Heart right ventricle (tissue), 16 donors: ENCODE measurements at regions not wholly inside any gene's neighbourhood (a gene's known extent, or its start where the extent isn't known, plus 50 kb on each side); places are given as distances from the start of the nearest gene placed in this dataset.
"Not testable (repeated sequence)": the region's sequence is repeated elsewhere in the genome, so short reads cannot be mapped to it uniquely, and the experiment has no call there.

Experiments used
- ATAC-seq, 8 donors: fragments of 200-7000 bp; cut with Tn5 transposase; one replicate each; pipeline ENCODE4 v1.9.1; 2020; ENCODE audit warnings: mild to moderate bottlenecking in 8 of 8, moderate library complexity in 8 of 8, moderate number of reproducible peaks in 1 of 8
- DNase-seq, 2 donors: peaks; one replicate each; pipeline ENCODE4 v3.0.0-alpha.2; 2020
- H3K27ac ChIP-seq, 10 donors: fragments of 200-600 bp; sonication (generic) in 2 of 10; one replicate each; pipeline versions ENCODE4 v1.5.0 to v1.8.0; 2020 to 2022; ENCODE audit warnings: mild to moderate bottlenecking in 3 of 10
- H3K27me3 ChIP-seq, 7 donors: fragments of 200-600 bp; one replicate each; pipeline ENCODE4 v1.8.0; 2021 to 2022; ENCODE audit warnings: mild to moderate bottlenecking in 2 of 7
- H3K36me3 ChIP-seq, 9 donors: fragments of 200-600 bp; sonication (generic) in 1 of 9; one replicate each; pipeline versions ENCODE4 v1.5.0 to v1.8.0; 2020 to 2022; ENCODE audit warnings: mild to moderate bottlenecking in 2 of 9
- H3K4me1 ChIP-seq, 9 donors: fragments of 200-600 bp; sonication (generic) in 1 of 9; one replicate each; pipeline versions ENCODE4 v1.5.0 to v1.8.0; 2020 to 2022; ENCODE audit warnings: mild to moderate bottlenecking in 4 of 9
- H3K4me3 ChIP-seq, 10 donors: fragments of 200-600 bp; sonication (generic) in 2 of 10; one replicate each; pipeline versions ENCODE4 v1.5.0 to v1.8.0; 2020 to 2022; ENCODE audit warnings: mild to moderate bottlenecking in 7 of 10, moderate library complexity in 2 of 10
- H3K9me3 ChIP-seq, 11 donors: fragments of 200-600 bp in 10 of 11; sonication (generic) in 2 of 11; one replicate each; pipeline versions ENCODE4 v1.5.0 to v1.8.0; 2013 to 2022; ENCODE audit warnings: mild to moderate bottlenecking in 2 of 11, control low read depth in 1 of 11, moderate library complexity in 1 of 11
- WGBS, 2 donors: extraction: QIAGEN DNeasy Blood & Tissue Kit; methylation state at CpG; one replicate each; pipeline ENCODE4 v1.1.7; 2013; ENCODE audit warnings: inconsistent platforms in 1 of 2; 5-methylcytosine and 5-hydroxymethylcytosine counted together
- intact Hi-C, 10 donors: fragments of 100-400 bp; cut with DNase I; formaldehyde crosslinking; loops; one replicate each; pipeline versions ENCODE4 v1.11.1 to v1.14.2; 2022
- TF ChIP-seq, protein P1 (sequence below), 9 donors: fragments of 200-600 bp; sonication (generic) in 2 of 9; IDR thresholded peaks; one replicate each; pipeline versions ENCODE4 v1.5.0 to v1.8.0; 2021 to 2022; ENCODE audit warnings: antibody characterized with exemption in 9 of 9, mild to moderate bottlenecking in 5 of 9, moderate library complexity in 1 of 9
- donor health status: Arrhythmogenic right ventricular cardiomyopathy.
- donor health status: ischemic (EF 13 %, LVEDD 7.1; RV severe dilation, severe dysfunction).
- donor health status: healthy with polysubstance abuse.
- donor health status: DM: no; HTN: yes; CAD: no.
- donor health status: DM: no; HTN: no; CAD: no.
- donor health status: ischemic (EF 25% LVEDD 6.9; RV normal size, moderate dysfunction).
- donor health status: ischemic (EF 25% LVEDD 5.7; RV mildly dilated, moderate dysfunction).
- donor health status: healthy.
- donor health status: DM: yes; HTN: yes; CAD: no.
- donor health status: Ischemic cardiomyopathy.
- donor health status: ischemic (EF 35%, LVEDD 5.7; RV mildly dilated, moderate dysfunction).
- donor health status: nonischemic (EF 11% LVEDD 7.7; RV severe dilation, severe dysfunction).
- donor health status: DM: yes; HTN: yes; CAD: no.
- donor health status: PGD.
- donor health status: ischemic (EF 29% LVEDD 5.4; RV normal size, mild dysfunction).
- donor health status: nonischemic (EF 23%, LVEDD 6.1; RV moderate dilation, normal function).

DNA sequence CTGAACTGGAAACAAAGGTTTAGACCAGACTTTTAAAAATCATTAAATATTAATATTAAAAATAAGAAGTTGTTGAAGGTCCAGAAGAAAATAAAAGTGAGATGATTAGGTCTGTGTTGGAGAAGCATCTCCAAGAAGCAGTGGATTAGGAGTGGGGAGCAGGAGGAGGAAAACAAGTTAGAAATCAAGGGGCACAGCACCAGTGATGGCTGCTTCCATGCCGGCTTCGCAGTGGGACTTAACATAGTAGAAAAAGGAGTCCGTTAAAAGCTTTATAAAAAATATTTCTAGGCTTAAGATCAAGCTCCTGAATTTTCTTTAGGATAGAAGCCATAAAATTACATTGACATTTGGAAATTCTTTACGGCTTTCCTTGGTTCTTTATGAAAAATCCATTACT is 95.8 kb downstream of the CDC14C start:
- ATAC-seq (no peak), DNase-seq (no peak)
- intact Hi-C loops, result no loop called here
- no peaks in the 10 kb centered on the region for H3K36me3 ChIP-seq
- 84 to 85% methylated on average over 4 of the region's 4 CpGs for WGBS, 2 donors
- H3K27ac ChIP-seq, result no peak overlapping the region
- H3K4me3 ChIP-seq, result no peak overlapping the region
- TF ChIP-seq, protein P1, sequence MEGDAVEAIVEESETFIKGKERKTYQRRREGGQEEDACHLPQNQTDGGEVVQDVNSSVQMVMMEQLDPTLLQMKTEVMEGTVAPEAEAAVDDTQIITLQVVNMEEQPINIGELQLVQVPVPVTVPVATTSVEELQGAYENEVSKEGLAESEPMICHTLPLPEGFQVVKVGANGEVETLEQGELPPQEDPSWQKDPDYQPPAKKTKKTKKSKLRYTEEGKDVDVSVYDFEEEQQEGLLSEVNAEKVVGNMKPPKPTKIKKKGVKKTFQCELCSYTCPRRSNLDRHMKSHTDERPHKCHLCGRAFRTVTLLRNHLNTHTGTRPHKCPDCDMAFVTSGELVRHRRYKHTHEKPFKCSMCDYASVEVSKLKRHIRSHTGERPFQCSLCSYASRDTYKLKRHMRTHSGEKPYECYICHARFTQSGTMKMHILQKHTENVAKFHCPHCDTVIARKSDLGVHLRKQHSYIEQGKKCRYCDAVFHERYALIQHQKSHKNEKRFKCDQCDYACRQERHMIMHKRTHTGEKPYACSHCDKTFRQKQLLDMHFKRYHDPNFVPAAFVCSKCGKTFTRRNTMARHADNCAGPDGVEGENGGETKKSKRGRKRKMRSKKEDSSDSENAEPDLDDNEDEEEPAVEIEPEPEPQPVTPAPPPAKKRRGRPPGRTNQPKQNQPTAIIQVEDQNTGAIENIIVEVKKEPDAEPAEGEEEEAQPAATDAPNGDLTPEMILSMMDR (IDR thresholded peaks at IDR 0.05), result no peak
- no peaks in the 10 kb centered on the region for H3K27me3 ChIP-seq
- H3K4me1 ChIP-seq, result no peaks in the 10 kb centered on the region
- H3K9me3 ChIP-seq, result peaks cover 0 to 15% (median 0%) of the 10 kb centered on the region in 11 donors

DNA sequence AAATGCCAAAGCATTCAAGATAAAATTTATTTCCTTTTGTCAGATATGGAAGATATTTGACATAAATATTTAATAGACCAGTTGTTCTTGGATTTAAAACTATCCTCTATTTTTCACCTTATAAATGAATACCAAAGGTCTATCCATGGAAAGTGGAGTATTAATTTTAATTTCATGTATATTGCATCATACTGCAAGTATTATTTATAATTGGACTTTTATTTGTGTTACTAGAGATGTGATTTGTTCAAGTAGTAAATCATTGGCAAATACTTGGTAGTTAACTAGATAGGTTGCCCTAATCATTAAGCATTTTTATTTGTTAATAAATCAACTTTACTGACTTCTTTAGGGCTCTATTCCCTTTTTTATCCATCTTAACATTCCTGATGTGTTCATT is 98.1 kb downstream of the CDC14C start:
- H3K9me3 ChIP-seq, result no peaks in the 10 kb centered on the region
- H3K4me3 ChIP-seq, result no peak overlapping the region
- no peak overlapping the region for H3K27ac ChIP-seq
- intact Hi-C loops, result no loop called here
- no peaks in the 10 kb centered on the region for H3K27me3 ChIP-seq
- TF ChIP-seq, protein P1 (IDR thresholded peaks at IDR 0.05), result no peak
- H3K4me1 ChIP-seq, result no peaks in the 10 kb centered on the region
- H3K36me3 ChIP-seq, result no peaks in the 10 kb centered on the region
- DNase-seq (no peak), ATAC-seq (no peak)

DNA sequence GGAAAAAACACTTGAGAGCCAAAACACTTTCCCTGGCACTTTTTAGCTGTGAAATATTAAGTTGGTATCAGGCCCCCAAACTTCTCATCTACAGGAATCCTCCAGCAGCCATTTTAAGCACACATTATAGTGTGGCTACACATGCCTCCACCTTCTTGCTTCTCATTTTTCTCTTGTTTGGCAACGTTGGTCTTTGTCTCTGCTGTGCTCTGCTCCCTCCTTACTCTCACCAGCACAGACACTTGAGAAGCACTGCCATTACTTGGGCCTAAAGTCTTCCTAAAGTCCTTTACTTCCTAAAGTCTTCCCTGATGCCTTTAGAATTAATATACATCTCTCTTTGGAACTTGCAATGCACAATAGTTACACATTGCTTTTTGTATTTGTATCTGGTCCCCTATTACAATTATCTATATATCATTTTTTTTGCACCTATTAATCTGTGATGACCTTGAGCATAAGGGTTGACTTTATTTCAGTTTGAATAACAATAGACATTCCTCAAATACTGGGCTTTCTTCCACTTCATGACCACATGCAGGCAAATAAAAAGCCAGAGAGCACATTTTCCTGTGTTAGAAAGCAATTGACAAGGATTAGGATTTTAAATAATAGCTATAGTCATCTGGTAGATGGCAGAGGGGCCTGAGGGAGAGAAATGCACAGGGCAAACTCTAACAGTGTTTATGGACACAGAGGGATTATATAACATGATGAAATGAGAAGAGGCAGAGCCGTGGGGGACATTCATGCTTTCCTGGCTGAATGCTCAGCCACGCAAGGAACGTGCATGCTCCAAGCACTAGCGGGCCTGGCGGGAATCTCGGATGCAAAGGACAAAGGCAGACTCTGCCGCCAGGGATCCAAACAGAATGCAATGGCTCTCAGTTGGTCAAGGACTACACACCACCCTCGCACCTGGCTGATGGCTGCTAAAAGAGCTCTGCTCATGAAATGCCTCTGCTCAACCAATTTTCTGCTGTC is 99.3 kb downstream of the CDC14C start:
- H3K4me3 ChIP-seq, result no peak overlapping the region
- TF ChIP-seq, protein P1 (IDR thresholded peaks at IDR 0.05), result no peak
- no peaks in the 10 kb centered on the region for H3K4me1 ChIP-seq
- intact Hi-C loops, result no loop called here
- ATAC-seq (no peak), DNase-seq (no peak)
- H3K36me3 ChIP-seq, result no peaks in the 10 kb centered on the region
- 62 to 72% methylated on average over 9 of the region's 9 CpGs for WGBS, 2 donors
- H3K9me3 ChIP-seq, result no peaks in the 10 kb centered on the region
- H3K27ac ChIP-seq, result no peak overlapping the region
- no peaks in the 10 kb centered on the region for H3K27me3 ChIP-seq

DNA sequence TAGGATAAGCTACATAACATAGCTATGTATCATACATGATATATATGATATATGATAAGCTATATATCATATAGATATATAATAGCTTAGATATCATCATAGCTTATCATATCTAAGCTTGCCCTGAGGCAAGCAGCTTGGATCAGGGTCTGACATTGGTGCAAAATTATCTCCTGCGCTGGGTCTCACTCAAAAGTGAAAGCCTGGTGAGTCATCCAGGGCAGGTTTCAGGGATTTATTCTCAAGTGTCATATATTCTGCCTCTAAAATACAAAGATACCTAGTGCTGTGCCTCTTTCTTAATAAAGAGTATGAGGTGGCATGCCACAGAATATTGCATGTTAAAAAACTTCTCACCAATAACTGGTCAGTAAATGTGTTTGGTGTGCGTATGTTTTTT is 105.9 kb downstream of the CDC14C start:
- no peak for DNase-seq
- WGBS, 2 donors, result 80 to 84% methylated on average over 2 of the region's 2 CpGs
- no peak overlapping the region for H3K4me3 ChIP-seq
- ATAC-seq, result no peak
- no peaks in the 10 kb centered on the region for H3K9me3 ChIP-seq
- TF ChIP-seq, protein P1 (IDR thresholded peaks at IDR 0.05), result no peak
- intact Hi-C loops, result no loop called here
- H3K36me3 ChIP-seq, result no peaks in the 10 kb centered on the region
- H3K4me1 ChIP-seq, result no peaks in the 10 kb centered on the region
- no peak overlapping the region for H3K27ac ChIP-seq
- no peaks in the 10 kb centered on the region for H3K27me3 ChIP-seq

DNA sequence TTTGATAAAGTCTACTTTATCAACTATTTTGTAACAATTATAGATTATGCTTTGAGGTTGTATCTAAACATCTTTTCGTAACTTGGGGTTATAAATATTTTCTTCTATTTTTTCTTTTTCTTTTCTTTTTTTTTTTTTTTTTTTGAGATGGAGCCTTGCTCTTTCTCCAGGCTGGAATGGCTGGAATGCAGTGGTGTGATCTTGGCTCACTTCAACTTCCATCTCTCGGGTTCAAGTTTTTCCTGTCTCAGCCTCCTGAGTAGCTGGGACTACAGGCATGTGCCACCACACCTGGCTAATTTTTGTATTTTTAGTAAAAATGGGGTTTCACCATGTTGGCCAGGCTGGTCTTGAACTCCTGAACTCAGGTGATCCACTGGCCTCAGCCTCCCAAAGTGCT is 108.8 kb downstream of the CDC14C start:
- H3K9me3 ChIP-seq, H3K4me3 ChIP-seq, H3K4me1 ChIP-seq, H3K27me3 ChIP-seq, intact Hi-C loops, H3K36me3 ChIP-seq, DNase-seq, ATAC-seq, H3K27ac ChIP-seq: not testable (repeated sequence)
- 78 to 87% methylated on average over 2 of the region's 2 CpGs for WGBS, 2 donors
